ENCODE measurements at regions not wholly inside any gene's neighbourhood (a gene's known extent, or its start where the extent isn't known, plus 50 kb on each side); places are given as distances from the start of the nearest gene placed in this dataset.

DNA sequence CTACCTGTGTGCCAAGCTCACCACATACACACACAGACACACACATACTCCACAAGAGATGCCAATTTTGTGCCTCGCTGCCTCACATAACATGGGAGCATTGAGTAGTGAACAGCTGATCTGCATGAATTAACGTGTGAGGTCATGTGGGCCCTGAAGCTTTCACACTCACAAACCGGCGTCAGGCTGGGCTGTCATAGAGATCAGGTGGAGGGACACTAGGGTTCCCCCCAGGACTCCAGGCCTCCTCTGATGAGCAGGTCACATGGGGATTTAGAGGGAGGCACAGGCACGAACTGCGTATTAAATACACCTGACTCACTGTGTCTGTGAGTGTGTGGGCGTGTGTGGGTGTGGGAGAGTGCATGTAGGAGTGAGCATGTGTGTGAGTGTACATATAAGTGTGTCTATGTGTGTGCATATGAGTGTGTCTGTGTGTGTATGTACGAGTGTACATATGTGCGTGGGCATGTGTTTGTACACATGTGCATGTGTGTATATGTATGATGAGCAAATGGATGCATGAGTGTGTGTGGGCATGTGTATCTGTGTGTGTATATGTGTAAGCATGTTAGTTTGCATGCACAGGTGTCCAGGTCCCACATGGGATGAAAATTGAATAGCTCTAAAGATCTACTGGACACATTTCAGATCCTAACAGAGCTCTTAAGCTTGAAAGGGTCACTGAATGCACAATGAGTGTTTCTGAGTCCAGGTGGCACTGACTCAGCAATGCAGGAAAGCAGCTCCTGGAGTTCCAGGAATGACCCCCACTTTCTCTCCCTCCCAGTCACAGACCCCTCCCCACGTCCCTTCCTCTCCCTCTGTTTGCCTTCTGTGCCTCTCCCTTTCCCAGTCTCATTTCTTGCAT is 336.6 kb downstream of the PREX1 start:
- TF ChIP-seq, protein P1, sequence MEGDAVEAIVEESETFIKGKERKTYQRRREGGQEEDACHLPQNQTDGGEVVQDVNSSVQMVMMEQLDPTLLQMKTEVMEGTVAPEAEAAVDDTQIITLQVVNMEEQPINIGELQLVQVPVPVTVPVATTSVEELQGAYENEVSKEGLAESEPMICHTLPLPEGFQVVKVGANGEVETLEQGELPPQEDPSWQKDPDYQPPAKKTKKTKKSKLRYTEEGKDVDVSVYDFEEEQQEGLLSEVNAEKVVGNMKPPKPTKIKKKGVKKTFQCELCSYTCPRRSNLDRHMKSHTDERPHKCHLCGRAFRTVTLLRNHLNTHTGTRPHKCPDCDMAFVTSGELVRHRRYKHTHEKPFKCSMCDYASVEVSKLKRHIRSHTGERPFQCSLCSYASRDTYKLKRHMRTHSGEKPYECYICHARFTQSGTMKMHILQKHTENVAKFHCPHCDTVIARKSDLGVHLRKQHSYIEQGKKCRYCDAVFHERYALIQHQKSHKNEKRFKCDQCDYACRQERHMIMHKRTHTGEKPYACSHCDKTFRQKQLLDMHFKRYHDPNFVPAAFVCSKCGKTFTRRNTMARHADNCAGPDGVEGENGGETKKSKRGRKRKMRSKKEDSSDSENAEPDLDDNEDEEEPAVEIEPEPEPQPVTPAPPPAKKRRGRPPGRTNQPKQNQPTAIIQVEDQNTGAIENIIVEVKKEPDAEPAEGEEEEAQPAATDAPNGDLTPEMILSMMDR (conservative IDR thresholded peaks at IDR 0.05 in 1 of 2, IDR thresholded peaks at IDR 0.05 in 1 of 2; ENCODE audit: extremely low read depth in 1 of 2, insufficient read depth in 1 of 2, low read depth in 1 of 2, low read length in 2 of 2), result no peak
- TF ChIP-seq EZH2 (IDR thresholded peaks at IDR 0.05; ENCODE audit: borderline replicate concordance, low read length), result no peak

Data from mammary epithelial cell (primary cell).